Caco-2 (cell line): ENCODE measurements at regions not wholly inside any gene's neighbourhood (a gene's known extent, or its start where the extent isn't known, plus 50 kb on each side); places are given as distances from the start of the nearest gene placed in this dataset.

Experiments
- BruUV-seq: library from RNA; stranded (reverse); fragments of 400-500 nt; replicated peaks from 2 replicates; lab custom pipeline; 2021; lab: Mats Ljungman, UMichigan
- CTCF ChIA-PET: fragments of 300-600 bp; sonication (Branson Sonifier 250); formaldehyde crosslinking; loops from one replicate; lab custom pipeline; 2022; ENCODE audit warnings: antibody characterized with exemption; lab: Charles Lee
- POLR2A ChIA-PET: fragments of 300-600 bp; sonication (Branson Sonifier 250); formaldehyde crosslinking; loops from one replicate; lab custom pipeline; 2022; ENCODE audit warnings: antibody characterized with exemption; lab: Charles Lee
- DNase-seq, 2 experiments: peaks; one replicate each; pipeline versions ENCODE4 v3.0.0 to v3.0.0-alpha.2; 2020 to 2022
- H3K27me3 ChIP-seq: replicated peaks from 2 replicates; pipeline ENCODE4 v1.6.0; 2011; ENCODE audit warnings: low read length; ENCODE audit not compliant: control insufficient read depth, insufficient read depth
- H3K36me3 ChIP-seq: 2 replicates; pipeline ENCODE4 v1.5.1; 2011; ENCODE audit warnings: low read length; ENCODE audit not compliant: control insufficient read depth, insufficient read depth
- H3K4me1 ChIP-seq: fragments of 250-450 bp; sonication (Bioruptor Pico); 2 replicates; pipeline ENCODE4 v1.5.1; 2020; ENCODE audit warnings: mild to moderate bottlenecking
- H3K4me3 ChIP-seq: 2 replicates; pipeline ENCODE4 v1.5.1; 2011; ENCODE audit warnings: low read depth, mild to moderate bottlenecking, control low read depth, low read length
- H3K9me3 ChIP-seq: fragments of 250-450 bp; sonication (Bioruptor Pico); 2 replicates; pipeline ENCODE4 v1.5.1; 2020; ENCODE audit warnings: mild to moderate bottlenecking, moderate library complexity
- H3K27ac Mint-ChIP-seq: one replicate; pipeline ENCODE4 v1.8.0; 2022; ENCODE audit warnings: mixed read lengths; ENCODE audit not compliant: unreplicated experiment
- H3K27me3 Mint-ChIP-seq: one replicate; pipeline ENCODE4 v1.8.0; 2022; ENCODE audit warnings: mixed read lengths; ENCODE audit not compliant: insufficient read depth, unreplicated experiment
- H3K36me3 Mint-ChIP-seq: one replicate; pipeline ENCODE4 v1.8.0; 2022; ENCODE audit warnings: mild to moderate bottlenecking, mixed read lengths; ENCODE audit not compliant: insufficient read depth, unreplicated experiment
- H3K4me1 Mint-ChIP-seq: one replicate; pipeline ENCODE4 v1.8.0; 2022; ENCODE audit warnings: low read depth, mixed read lengths; ENCODE audit not compliant: unreplicated experiment
- H3K4me3 Mint-ChIP-seq: one replicate; pipeline ENCODE4 v1.8.0; 2022; ENCODE audit warnings: mild to moderate bottlenecking, moderate library complexity, mixed read lengths; ENCODE audit not compliant: unreplicated experiment
- H3K9me3 Mint-ChIP-seq: one replicate; pipeline ENCODE4 v1.8.0; 2022; ENCODE audit warnings: mixed read lengths; ENCODE audit not compliant: unreplicated experiment
- CTCF ChIP-seq, 2 experiments: fragments of 200-600 bp in 1 of 2; IDR thresholded peaks; 1 replicate in 1 of 2; 2 replicates in 1 of 2; pipeline versions ENCODE4 v1.5.1 to v1.8.0; 2011 to 2022; ENCODE audit warnings: antibody characterized with exemption in 1 of 2, control low read depth in 1 of 2, inconsistent platforms in 1 of 2, low read depth in 1 of 2, low read length in 1 of 2, mild to moderate bottlenecking in 1 of 2, moderate library complexity in 1 of 2; ENCODE audit not compliant: insufficient read depth in 1 of 2, severe bottlenecking in 1 of 2, unreplicated experiment in 1 of 2
- intact Hi-C: fragments of 100-400 bp; cut with micrococcal nuclease; formaldehyde crosslinking; loops from one replicate; pipeline ENCODE4 v1.10.0; 2022; ENCODE audit not compliant: unreplicated experiment

GRCh38 chr12:11553871-11554533 lies 95.5 kb upstream of the ETV6 start:
- Histone ChIP-seq H3K9me3 (no peaks in the 10 kb centered on the region), H3K4me1 (peaks cover 8% of the 10 kb centered on the region; the same call in 1 of the 2 replicates), H3K27me3 (0 out of 2 replicates have a peak, but pooled peaks cover 1% of the 10 kb centered on the region), H3K4me3 (no peak overlapping the region), H3K36me3 (no peaks in the 10 kb centered on the region)
- intact Hi-C loops, result loop anchor here (1.0 to 5.0 kb wide), 2 partner anchors 479 to 1148 kb away; no protein-coding TSS in a partner anchor
- peaks cover 12% of the 10 kb centered on the region for H3K4me1 Mint-ChIP-seq
- no peaks in the 10 kb centered on the region for H3K9me3 Mint-ChIP-seq
- no peak overlapping the region for H3K27ac Mint-ChIP-seq
- DNase-seq, result peak; percentile 65 to 70
- CTCF ChIA-PET, result interaction anchor here (0.6 to 1.2 kb wide), 3 partner anchors 482 to 533 kb away, joined by 3 to 13 read pairs (median 3); no protein-coding TSS in a partner anchor
- H3K36me3 Mint-ChIP-seq, result no peaks in the 10 kb centered on the region
- H3K27me3 Mint-ChIP-seq, result peaks cover 22% of the 10 kb centered on the region
- H3K4me3 Mint-ChIP-seq, result no peak overlapping the region
- TF ChIP-seq CTCF (IDR thresholded peaks at IDR 0.05; ENCODE audit: insufficient read depth in 1 of 2, low read depth in 1 of 2, low read length in 1 of 2, severe bottlenecking in 1 of 2, unreplicated experiment in 1 of 2), result peak; percentile 70 to 73
- POLR2A ChIA-PET, result no interaction called here
- BruUV-seq, result no TSS peak

GRCh38 chr12:11555195-11555594 lies 94.3 kb upstream of the ETV6 start:
- H3K9me3 ChIP-seq, result no peaks in the 10 kb centered on the region
- no peaks in the 10 kb centered on the region for H3K36me3 ChIP-seq
- no peak overlapping the region for H3K4me3 Mint-ChIP-seq
- ChIA-PET CTCF (interaction anchor here (1.2 to 1.3 kb wide), 2 partner anchors 478 to 481 kb away, joined by 3 to 8 read pairs; no protein-coding TSS in a partner anchor), POLR2A (no interaction called here)
- peaks cover 25% of the 10 kb centered on the region for H3K27me3 Mint-ChIP-seq
- H3K27me3 ChIP-seq, result 0 out of 2 replicates have a peak, but pooled peaks cover 1% of the 10 kb centered on the region
- no peak overlapping the region for H3K27ac Mint-ChIP-seq
- peaks cover 8% of the 10 kb centered on the region; the same call in 1 of the 2 replicates for H3K4me1 ChIP-seq
- BruUV-seq, result no TSS peak
- H3K4me3 ChIP-seq, result no peak overlapping the region
- no peak for TF ChIP-seq CTCF (IDR thresholded peaks at IDR 0.05; ENCODE audit: insufficient read depth in 1 of 2, low read depth in 1 of 2, low read length in 1 of 2, severe bottlenecking in 1 of 2, unreplicated experiment in 1 of 2)
- DNase-seq, result no peak
- H3K4me1 Mint-ChIP-seq, result peaks cover 12% of the 10 kb centered on the region
- H3K36me3 Mint-ChIP-seq, result no peaks in the 10 kb centered on the region
- no peaks in the 10 kb centered on the region for H3K9me3 Mint-ChIP-seq
- intact Hi-C loops, result no loop called here

GRCh38 chr12:11555743-11556625 lies 93.5 kb upstream of the ETV6 start:
- DNase-seq, result no peak
- intact Hi-C loops, result no loop called here
- CTCF ChIA-PET, result interaction anchor here (1.3 kb wide), 1 partner anchor 477 kb away, joined by 8 read pairs; no protein-coding TSS in a partner anchor
- BruUV-seq, result no TSS peak
- no peak overlapping the region for H3K27ac Mint-ChIP-seq
- no peaks in the 10 kb centered on the region for H3K36me3 ChIP-seq
- peaks cover 8% of the 10 kb centered on the region; the same call in 1 of the 2 replicates for H3K4me1 ChIP-seq
- no peak overlapping the region for H3K4me3 ChIP-seq
- POLR2A ChIA-PET, result no interaction called here
- no peaks in the 10 kb centered on the region for H3K9me3 ChIP-seq
- H3K27me3 ChIP-seq, result 0 out of 2 replicates have a peak, but pooled peaks cover 1% of the 10 kb centered on the region
- peaks cover 12% of the 10 kb centered on the region for H3K4me1 Mint-ChIP-seq
- no peaks in the 10 kb centered on the region for H3K9me3 Mint-ChIP-seq
- peaks cover 21% of the 10 kb centered on the region for H3K27me3 Mint-ChIP-seq
- H3K4me3 Mint-ChIP-seq, result peak overlapping the region; percentile 13
- H3K36me3 Mint-ChIP-seq, result no peaks in the 10 kb centered on the region
- no peak for TF ChIP-seq CTCF (IDR thresholded peaks at IDR 0.05; ENCODE audit: insufficient read depth in 1 of 2, low read depth in 1 of 2, low read length in 1 of 2, severe bottlenecking in 1 of 2, unreplicated experiment in 1 of 2)
